K562 (cell line): ENCODE measurements at regions not wholly inside any gene's neighbourhood (a gene's known extent, or its start where the extent isn't known, plus 50 kb on each side); places are given as distances from the start of the nearest gene placed in this dataset.
"Not testable (repeated sequence)": the region's sequence is repeated elsewhere in the genome, so short reads cannot be mapped to it uniquely, and the experiment has no call there.

ENCODE experiments used
- CBX8 ChIP-seq: fragments of 200-600 bp; sonication (generic); IDR thresholded peaks from 2 replicates; pipeline ENCODE4 v1.6.1; 2012; ENCODE audit warnings: borderline replicate concordance, mixed run types, low read depth, mild to moderate bottlenecking, moderate library complexity, mixed read lengths, low read length, control low read depth, inconsistent platforms; ENCODE audit not compliant: poor library complexity, severe bottlenecking; ENCODE audit errors: extremely low read depth
- MYC ChIP-seq, 2 experiments: fragments of 250-450 bp in 1 of 2; sonication (Bioruptor Pico) in 1 of 2; IDR thresholded peaks; 2 replicates each; pipeline versions ENCODE4 v1.5.1 to v1.6.1; 2012 to 2021; ENCODE audit warnings: low read depth in 2 of 2, borderline replicate concordance in 1 of 2, improper control_type of control experiment in 1 of 2, low read length in 1 of 2, mild to moderate bottlenecking in 1 of 2, moderate library complexity in 1 of 2
- RFX5 ChIP-seq: IDR thresholded peaks from 2 replicates; pipeline ENCODE4 v1.6.1; 2011; ENCODE audit warnings: low read depth, mild to moderate bottlenecking, improper control_type of control experiment, low read length
- SMC3 ChIP-seq: conservative IDR thresholded peaks from 2 replicates; pipeline ENCODE4 v1.6.1; 2011; ENCODE audit warnings: low read depth, low read length, improper control_type of control experiment; ENCODE audit not compliant: insufficient read depth
- TF ChIP-seq, protein P1 (sequence below): sonication (generic); formaldehyde crosslinking; IDR thresholded peaks from 2 replicates; pipeline ENCODE4 v1.8.0; 2022; ENCODE audit warnings: mild to moderate bottlenecking, missing genetic modification reagents
- TF ChIP-seq, protein P2 (sequence below): fragments of 250-450 bp; sonication (Bioruptor Pico); IDR thresholded peaks from 2 replicates; pipeline ENCODE4 v1.5.0; 2020; ENCODE audit warnings: mild to moderate bottlenecking, borderline replicate concordance
- TF ChIP-seq, protein P3 (sequence below), 2 experiments: fragments of 450-650 bp; formaldehyde crosslinking in 1 of 2; IDR thresholded peaks; 2 replicates each; pipeline versions ENCODE4 v1.4.0 to v1.6.1; 2014 to 2020; ENCODE audit warnings: mild to moderate bottlenecking in 2 of 2, borderline replicate concordance in 1 of 2, low read depth in 1 of 2

DNA sequence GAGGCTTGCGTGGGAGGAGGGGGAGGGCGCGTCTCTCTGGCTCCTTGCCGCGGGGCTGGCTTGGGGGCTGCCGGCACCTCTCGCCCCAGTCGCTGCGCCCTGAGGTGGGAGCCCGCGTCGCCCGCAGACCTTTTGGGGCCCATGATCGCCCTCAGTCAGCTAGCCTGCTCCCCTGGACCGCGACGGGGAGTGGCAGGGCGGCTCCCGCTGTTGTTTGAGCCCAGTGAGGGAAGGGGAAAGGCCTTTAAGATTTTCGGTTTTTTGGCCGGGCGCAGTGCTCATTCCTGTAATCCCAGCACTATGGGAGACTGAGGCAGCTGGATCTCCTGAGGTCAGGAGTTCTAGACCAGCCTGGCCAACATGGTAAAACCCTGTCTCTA lies 62.4 kb upstream of the GOLGA6L4 start:
- TF ChIP-seq, protein P1, sequence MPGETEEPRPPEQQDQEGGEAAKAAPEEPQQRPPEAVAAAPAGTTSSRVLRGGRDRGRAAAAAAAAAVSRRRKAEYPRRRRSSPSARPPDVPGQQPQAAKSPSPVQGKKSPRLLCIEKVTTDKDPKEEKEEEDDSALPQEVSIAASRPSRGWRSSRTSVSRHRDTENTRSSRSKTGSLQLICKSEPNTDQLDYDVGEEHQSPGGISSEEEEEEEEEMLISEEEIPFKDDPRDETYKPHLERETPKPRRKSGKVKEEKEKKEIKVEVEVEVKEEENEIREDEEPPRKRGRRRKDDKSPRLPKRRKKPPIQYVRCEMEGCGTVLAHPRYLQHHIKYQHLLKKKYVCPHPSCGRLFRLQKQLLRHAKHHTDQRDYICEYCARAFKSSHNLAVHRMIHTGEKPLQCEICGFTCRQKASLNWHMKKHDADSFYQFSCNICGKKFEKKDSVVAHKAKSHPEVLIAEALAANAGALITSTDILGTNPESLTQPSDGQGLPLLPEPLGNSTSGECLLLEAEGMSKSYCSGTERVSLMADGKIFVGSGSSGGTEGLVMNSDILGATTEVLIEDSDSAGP, result not testable (repeated sequence)
- TF ChIP-seq MYC (IDR thresholded peaks at IDR 0.05; ENCODE audit: low read depth, low read length); MYC (CRISPR knock-in tag; IDR thresholded peaks at IDR 0.05; ENCODE audit: borderline replicate concordance, low read depth); CBX8; SMC3; RFX5: not testable (repeated sequence)
- TF ChIP-seq, protein P2, sequence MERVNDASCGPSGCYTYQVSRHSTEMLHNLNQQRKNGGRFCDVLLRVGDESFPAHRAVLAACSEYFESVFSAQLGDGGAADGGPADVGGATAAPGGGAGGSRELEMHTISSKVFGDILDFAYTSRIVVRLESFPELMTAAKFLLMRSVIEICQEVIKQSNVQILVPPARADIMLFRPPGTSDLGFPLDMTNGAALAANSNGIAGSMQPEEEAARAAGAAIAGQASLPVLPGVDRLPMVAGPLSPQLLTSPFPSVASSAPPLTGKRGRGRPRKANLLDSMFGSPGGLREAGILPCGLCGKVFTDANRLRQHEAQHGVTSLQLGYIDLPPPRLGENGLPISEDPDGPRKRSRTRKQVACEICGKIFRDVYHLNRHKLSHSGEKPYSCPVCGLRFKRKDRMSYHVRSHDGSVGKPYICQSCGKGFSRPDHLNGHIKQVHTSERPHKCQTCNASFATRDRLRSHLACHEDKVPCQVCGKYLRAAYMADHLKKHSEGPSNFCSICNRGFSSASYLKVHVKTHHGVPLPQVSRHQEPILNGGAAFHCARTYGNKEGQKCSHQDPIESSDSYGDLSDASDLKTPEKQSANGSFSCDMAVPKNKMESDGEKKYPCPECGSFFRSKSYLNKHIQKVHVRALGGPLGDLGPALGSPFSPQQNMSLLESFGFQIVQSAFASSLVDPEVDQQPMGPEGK (CRISPR knock-in tag), result not testable (repeated sequence)
- TF ChIP-seq, protein P3, sequence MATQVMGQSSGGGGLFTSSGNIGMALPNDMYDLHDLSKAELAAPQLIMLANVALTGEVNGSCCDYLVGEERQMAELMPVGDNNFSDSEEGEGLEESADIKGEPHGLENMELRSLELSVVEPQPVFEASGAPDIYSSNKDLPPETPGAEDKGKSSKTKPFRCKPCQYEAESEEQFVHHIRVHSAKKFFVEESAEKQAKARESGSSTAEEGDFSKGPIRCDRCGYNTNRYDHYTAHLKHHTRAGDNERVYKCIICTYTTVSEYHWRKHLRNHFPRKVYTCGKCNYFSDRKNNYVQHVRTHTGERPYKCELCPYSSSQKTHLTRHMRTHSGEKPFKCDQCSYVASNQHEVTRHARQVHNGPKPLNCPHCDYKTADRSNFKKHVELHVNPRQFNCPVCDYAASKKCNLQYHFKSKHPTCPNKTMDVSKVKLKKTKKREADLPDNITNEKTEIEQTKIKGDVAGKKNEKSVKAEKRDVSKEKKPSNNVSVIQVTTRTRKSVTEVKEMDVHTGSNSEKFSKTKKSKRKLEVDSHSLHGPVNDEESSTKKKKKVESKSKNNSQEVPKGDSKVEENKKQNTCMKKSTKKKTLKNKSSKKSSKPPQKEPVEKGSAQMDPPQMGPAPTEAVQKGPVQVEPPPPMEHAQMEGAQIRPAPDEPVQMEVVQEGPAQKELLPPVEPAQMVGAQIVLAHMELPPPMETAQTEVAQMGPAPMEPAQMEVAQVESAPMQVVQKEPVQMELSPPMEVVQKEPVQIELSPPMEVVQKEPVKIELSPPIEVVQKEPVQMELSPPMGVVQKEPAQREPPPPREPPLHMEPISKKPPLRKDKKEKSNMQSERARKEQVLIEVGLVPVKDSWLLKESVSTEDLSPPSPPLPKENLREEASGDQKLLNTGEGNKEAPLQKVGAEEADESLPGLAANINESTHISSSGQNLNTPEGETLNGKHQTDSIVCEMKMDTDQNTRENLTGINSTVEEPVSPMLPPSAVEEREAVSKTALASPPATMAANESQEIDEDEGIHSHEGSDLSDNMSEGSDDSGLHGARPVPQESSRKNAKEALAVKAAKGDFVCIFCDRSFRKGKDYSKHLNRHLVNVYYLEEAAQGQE (IDR thresholded peaks at IDR 0.05; ENCODE audit: borderline replicate concordance), result not testable (repeated sequence)
- TF ChIP-seq, protein P3 (CRISPR knock-in tag; IDR thresholded peaks at IDR 0.05; ENCODE audit: low read depth), result not testable (repeated sequence)
